Astrocyte of the cerebellum (primary cell): ENCODE measurements at regions not wholly inside any gene's neighbourhood (a gene's known extent, or its start where the extent isn't known, plus 50 kb on each side); places are given as distances from the start of the nearest gene placed in this dataset.

Experiments
- DNase-seq: peaks from one replicate; pipeline ENCODE4 v3.0.0-alpha.2; 2011; ENCODE audit warnings: low read depth
- H3K4me3 ChIP-seq: 2 replicates; pipeline ENCODE4 v1.5.1; 2011; ENCODE audit warnings: mild to moderate bottlenecking, low read depth, low read length, moderate library complexity
- CTCF ChIP-seq: IDR thresholded peaks from 2 replicates; pipeline ENCODE4 v1.5.1; 2012; ENCODE audit warnings: low read length, low read depth, moderate library complexity, mild to moderate bottlenecking; ENCODE audit errors: missing control alignments
- in situ Hi-C: cut with HindIII; loops from 2 replicates; pipeline ENCODE4 v1.10.0; 2017; ENCODE audit warnings: low sequenced_read_pairs

GRCh38 chr9:89554307-89555035 is 50.3 kb upstream of the GADD45G start:
- no peak overlapping the region for H3K4me3 ChIP-seq
- in situ Hi-C loops: no loop called here
- no peak for TF ChIP-seq CTCF
- no peak for DNase-seq

GRCh38 chr9:89553451-89554010 is 51.3 kb upstream of the GADD45G start:
- no peak overlapping the region for H3K4me3 ChIP-seq
- DNase-seq: no peak
- TF ChIP-seq CTCF: no peak
- in situ Hi-C loops: no loop called here

GRCh38 chr9:89550346-89550927 is 52.5 kb upstream of the SEMA4D start:
- in situ Hi-C loops: no loop called here
- no peak overlapping the region for H3K4me3 ChIP-seq
- DNase-seq: no peak
- TF ChIP-seq CTCF: no peak

- peak; percentile 98 for TF ChIP-seq CTCF
- no peak overlapping the region for H3K4me3 ChIP-seq
- DNase-seq: peak; percentile 40
- in situ Hi-C loops: no loop called here
These were observed 51.2 kb upstream of the SEMA4D start for GRCh38 chr9:89549031-89549644.

- no peak overlapping the region for H3K4me3 ChIP-seq
- no peak for TF ChIP-seq CTCF
- no peak for DNase-seq
- in situ Hi-C loops: no loop called here
These were observed 50.2 kb upstream of the SEMA4D start for GRCh38 chr9:89548071-89548638.
